K562 (cell line): ENCODE measurements at regions not wholly inside any gene's neighbourhood (a gene's known extent, or its start where the extent isn't known, plus 50 kb on each side); places are given as distances from the start of the nearest gene placed in this dataset.

Experiments
- ARID1B ChIP-seq: fragments of 450-650 bp; IDR thresholded peaks from 2 replicates; pipeline ENCODE4 v1.6.1; 2016; ENCODE audit warnings: antibody characterized with exemption, mild to moderate bottlenecking, inconsistent platforms
- BCOR ChIP-seq: fragments of 450-650 bp; IDR thresholded peaks from 2 replicates; pipeline ENCODE4 v1.6.1; 2016
- CREM ChIP-seq: IDR thresholded peaks from 2 replicates; pipeline ENCODE4 v1.6.1; 2014; ENCODE audit warnings: antibody characterized with exemption, low read depth
- ELK3 ChIP-seq: fragments of 450-650 bp; formaldehyde crosslinking; IDR thresholded peaks from 2 replicates; pipeline ENCODE4 v1.4.0; 2020; ENCODE audit warnings: mild to moderate bottlenecking
- ESRRB ChIP-seq: fragments of 250-450 bp; sonication (Bioruptor Pico); IDR thresholded peaks from 2 replicates; pipeline ENCODE4 v1.5.0; 2020; ENCODE audit warnings: mild to moderate bottlenecking, moderate library complexity, borderline replicate concordance
- ETV5 ChIP-seq: sonication (generic); formaldehyde crosslinking; IDR thresholded peaks from 2 replicates; pipeline ENCODE4 v1.4.0; 2020; ENCODE audit warnings: low read depth, mild to moderate bottlenecking, missing genetic modification reagents
- GTF2A2 ChIP-seq: IDR thresholded peaks from 2 replicates; pipeline ENCODE4 v1.6.1; 2016; ENCODE audit warnings: mild to moderate bottlenecking, missing genetic modification characterization, missing compliant biosample characterization
- PTTG1 ChIP-seq: fragments of 450-650 bp; IDR thresholded peaks from 2 replicates; pipeline ENCODE4 v1.6.1; 2016; ENCODE audit warnings: low read depth, mild to moderate bottlenecking, missing genetic modification characterization, missing compliant biosample characterization
- ZNF407 ChIP-seq: fragments of 450-650 bp; IDR thresholded peaks from 2 replicates; pipeline ENCODE4 v1.6.1; 2016; ENCODE audit warnings: low read depth
- TF ChIP-seq, protein P1 (sequence below): fragments of 250-450 bp; sonication (Bioruptor Pico); IDR thresholded peaks from 2 replicates; pipeline ENCODE4 v1.4.0; 2020

DNA sequence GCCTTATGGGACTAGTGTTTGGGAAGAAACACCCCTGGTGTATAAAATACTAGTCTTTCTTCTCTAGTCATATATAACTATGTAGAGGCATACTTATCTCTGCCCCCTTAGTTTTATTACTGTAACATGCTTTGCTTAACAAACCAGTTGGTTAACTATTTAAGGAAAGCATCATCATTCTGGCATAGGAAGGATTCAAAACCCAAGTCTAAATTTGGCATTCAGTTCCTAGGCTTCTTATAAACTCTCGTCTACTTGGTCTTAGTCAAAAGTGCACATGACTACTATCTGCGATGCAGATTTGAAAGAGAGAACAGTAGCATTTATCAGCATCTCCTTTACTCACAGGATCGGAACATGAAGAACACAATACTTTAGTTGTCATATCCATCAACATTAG, 111.3 kb downstream of the MFAP3L start (continued):
- TF ChIP-seq, protein P1, sequence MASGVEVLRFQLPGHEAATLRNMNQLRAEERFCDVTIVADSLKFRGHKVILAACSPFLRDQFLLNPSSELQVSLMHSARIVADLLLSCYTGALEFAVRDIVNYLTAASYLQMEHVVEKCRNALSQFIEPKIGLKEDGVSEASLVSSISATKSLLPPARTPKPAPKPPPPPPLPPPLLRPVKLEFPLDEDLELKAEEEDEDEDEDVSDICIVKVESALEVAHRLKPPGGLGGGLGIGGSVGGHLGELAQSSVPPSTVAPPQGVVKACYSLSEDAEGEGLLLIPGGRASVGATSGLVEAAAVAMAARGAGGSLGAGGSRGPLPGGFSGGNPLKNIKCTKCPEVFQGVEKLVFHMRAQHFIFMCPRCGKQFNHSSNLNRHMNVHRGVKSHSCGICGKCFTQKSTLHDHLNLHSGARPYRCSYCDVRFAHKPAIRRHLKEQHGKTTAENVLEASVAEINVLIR (CRISPR knock-in tag): no peak
- TF ChIP-seq GTF2A2 (tag) (no peak), PTTG1 (no peak), BCOR (no peak), CREM (no peak), ARID1B (no peak), ZNF407 (no peak), ELK3 (CRISPR knock-in tag) (no peak), ESRRB (no peak), ETV5 (CRISPR knock-in tag) (no peak)
- TF ChIP-seq, all 486 proteins: peak for 0
